ENCODE measurements at regions not wholly inside any gene's neighbourhood (a gene's known extent, or its start where the extent isn't known, plus 50 kb on each side); places are given as distances from the start of the nearest gene placed in this dataset.

DNA sequence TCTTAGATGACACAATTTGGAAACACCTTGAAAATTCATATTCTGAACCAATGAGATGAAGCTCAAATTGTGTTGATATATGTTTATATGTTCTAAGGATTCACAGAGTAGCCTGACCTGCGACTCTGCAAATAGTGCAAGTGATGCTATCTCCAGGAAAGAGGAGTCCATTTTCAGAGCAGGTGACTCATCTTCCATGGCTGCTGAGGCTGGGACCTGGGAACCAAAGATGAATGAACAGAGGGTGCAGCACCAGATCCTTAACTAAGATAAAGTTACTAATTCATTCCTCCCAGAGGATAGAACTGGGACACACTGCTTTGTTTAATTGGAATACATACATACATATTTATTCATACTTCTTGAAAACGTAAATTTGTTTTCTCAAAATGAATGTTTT lies 240.6 kb upstream of the SEMA3C start:
- no peak for TF ChIP-seq RAD21 (IDR thresholded peaks at IDR 0.05; ENCODE audit: low read depth)
- no peak for TF ChIP-seq FOXM1 (IDR thresholded peaks at IDR 0.05; ENCODE audit: borderline replicate concordance, low read depth)
- no peak for TF ChIP-seq CREB1 (IDR thresholded peaks at IDR 0.05; ENCODE audit: low read depth)
- no peak for TF ChIP-seq NFIC (IDR thresholded peaks at IDR 0.05)

All from Ishikawa (cell line).